MCF 10A (cell line): ENCODE measurements at regions not wholly inside any gene's neighbourhood (a gene's known extent, or its start where the extent isn't known, plus 50 kb on each side); places are given as distances from the start of the nearest gene placed in this dataset.

ENCODE experiments used
- BruUV-seq: library from RNA; stranded (reverse); fragments of 400-500 nt; replicated peaks from 2 replicates; lab custom pipeline; 2021; lab: Mats Ljungman, UMichigan
- CTCF ChIA-PET: fragments of 300-600 bp; sonication (Branson Sonifier 250); formaldehyde crosslinking; extraction: SDS; loops from one replicate; lab custom pipeline; 2021; ENCODE audit warnings: antibody characterized with exemption, inconsistent platforms; lab: Yijun Ruan, JAX
- POLR2A ChIA-PET: fragments of 300-600, 350-650 bp; sonication (Branson Sonifier 250); formaldehyde crosslinking; extraction: SDS; loops from one replicate; lab custom pipeline; 2020; ENCODE audit warnings: antibody characterized with exemption, inconsistent platforms; lab: Yijun Ruan, JAX
- DNase-seq: peaks from one replicate; pipeline ENCODE4 v3.0.0-alpha.2; 2018; ENCODE audit not compliant: unreplicated experiment
- H3K27ac Mint-ChIP-seq: one replicate; pipeline ENCODE4 v1.8.0; 2022; ENCODE audit warnings: mild to moderate bottlenecking, low read depth, mixed read lengths; ENCODE audit not compliant: unreplicated experiment
- H3K27me3 Mint-ChIP-seq: one replicate; pipeline ENCODE4 v1.8.0; 2022; ENCODE audit warnings: mixed read lengths; ENCODE audit not compliant: insufficient read depth, unreplicated experiment
- H3K36me3 Mint-ChIP-seq: one replicate; pipeline ENCODE4 v1.8.0; 2022; ENCODE audit warnings: mild to moderate bottlenecking, moderate library complexity, mixed read lengths; ENCODE audit not compliant: insufficient read depth, unreplicated experiment
- H3K4me1 Mint-ChIP-seq: one replicate; pipeline ENCODE4 v1.8.0; 2022; ENCODE audit warnings: mixed read lengths; ENCODE audit not compliant: insufficient read depth, unreplicated experiment
- H3K4me3 Mint-ChIP-seq: one replicate; pipeline ENCODE4 v1.8.0; 2022; ENCODE audit warnings: mild to moderate bottlenecking, moderate library complexity, mixed read lengths; ENCODE audit not compliant: unreplicated experiment
- H3K9me3 Mint-ChIP-seq: one replicate; pipeline ENCODE4 v1.8.0; 2022; ENCODE audit warnings: mixed read lengths; ENCODE audit not compliant: unreplicated experiment
- intact Hi-C: fragments of 100-400 bp; cut with micrococcal nuclease; formaldehyde crosslinking; loops from 2 replicates; pipeline ENCODE4 v1.14.1; 2022
- TF ChIP-seq, protein P1 (sequence below): fragments of 200-600 bp; IDR thresholded peaks from one replicate; pipeline ENCODE4 v1.8.0; 2022; ENCODE audit warnings: antibody characterized with exemption, mild to moderate bottlenecking; ENCODE audit not compliant: unreplicated experiment

DNA sequence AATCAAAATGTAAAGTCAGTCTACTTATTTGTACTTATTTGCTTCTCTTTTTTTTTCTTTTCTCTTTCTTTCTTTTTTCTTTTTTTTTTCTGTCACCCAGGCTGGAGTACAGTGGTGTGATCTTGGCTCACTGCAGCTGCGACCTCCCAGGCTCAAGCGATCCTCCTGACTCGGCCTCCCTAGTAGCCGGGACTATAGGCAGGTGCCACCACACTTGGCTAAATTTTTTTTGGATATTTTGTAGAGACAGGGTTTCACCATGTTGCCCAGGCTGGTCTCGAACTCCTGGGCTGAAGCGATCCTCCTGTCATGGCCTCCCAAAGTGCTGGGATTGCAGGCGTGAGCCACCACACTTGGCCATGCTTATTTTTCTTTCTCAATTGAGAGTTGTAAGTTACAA is 98.8 kb upstream of the ZBTB40 start:
- POLR2A ChIA-PET: no interaction called here
- CTCF ChIA-PET: interaction anchor here (0.6 kb wide), 1 partner anchor 322 kb away, joined by 3 read pairs; no protein-coding TSS in a partner anchor
- intact Hi-C loops: no loop called here
- BruUV-seq: no TSS peak
- H3K27ac Mint-ChIP-seq: no peak overlapping the region
- no peaks in the 10 kb centered on the region for H3K36me3 Mint-ChIP-seq
- DNase-seq: no peak
- no peak overlapping the region for H3K4me3 Mint-ChIP-seq
- TF ChIP-seq, protein P1, sequence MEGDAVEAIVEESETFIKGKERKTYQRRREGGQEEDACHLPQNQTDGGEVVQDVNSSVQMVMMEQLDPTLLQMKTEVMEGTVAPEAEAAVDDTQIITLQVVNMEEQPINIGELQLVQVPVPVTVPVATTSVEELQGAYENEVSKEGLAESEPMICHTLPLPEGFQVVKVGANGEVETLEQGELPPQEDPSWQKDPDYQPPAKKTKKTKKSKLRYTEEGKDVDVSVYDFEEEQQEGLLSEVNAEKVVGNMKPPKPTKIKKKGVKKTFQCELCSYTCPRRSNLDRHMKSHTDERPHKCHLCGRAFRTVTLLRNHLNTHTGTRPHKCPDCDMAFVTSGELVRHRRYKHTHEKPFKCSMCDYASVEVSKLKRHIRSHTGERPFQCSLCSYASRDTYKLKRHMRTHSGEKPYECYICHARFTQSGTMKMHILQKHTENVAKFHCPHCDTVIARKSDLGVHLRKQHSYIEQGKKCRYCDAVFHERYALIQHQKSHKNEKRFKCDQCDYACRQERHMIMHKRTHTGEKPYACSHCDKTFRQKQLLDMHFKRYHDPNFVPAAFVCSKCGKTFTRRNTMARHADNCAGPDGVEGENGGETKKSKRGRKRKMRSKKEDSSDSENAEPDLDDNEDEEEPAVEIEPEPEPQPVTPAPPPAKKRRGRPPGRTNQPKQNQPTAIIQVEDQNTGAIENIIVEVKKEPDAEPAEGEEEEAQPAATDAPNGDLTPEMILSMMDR: no peak
- H3K9me3 Mint-ChIP-seq: no peaks in the 10 kb centered on the region
- no peaks in the 10 kb centered on the region for H3K4me1 Mint-ChIP-seq
- H3K27me3 Mint-ChIP-seq: peaks cover 66% of the 10 kb centered on the region

DNA sequence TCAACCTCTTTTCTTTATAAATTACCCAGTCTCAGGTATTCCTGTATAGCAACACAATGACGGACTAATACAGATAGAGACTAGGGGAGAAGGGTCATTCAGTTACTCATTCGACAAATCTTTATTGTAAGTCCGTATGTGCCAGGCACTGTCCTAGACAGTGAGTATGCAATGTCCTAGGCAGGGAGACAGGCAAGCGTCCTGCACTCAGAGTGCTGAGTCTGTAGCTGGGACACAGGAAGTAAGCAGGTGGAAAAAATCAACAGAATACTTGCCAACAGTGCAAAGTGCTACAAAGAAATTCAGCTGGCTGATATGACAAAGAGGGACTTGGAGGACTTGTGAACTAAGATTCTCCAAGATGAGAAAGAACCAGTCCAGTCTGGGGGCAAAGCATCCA is 92.2 kb upstream of the ZBTB40 start:
- POLR2A ChIA-PET: no interaction called here

DNA sequence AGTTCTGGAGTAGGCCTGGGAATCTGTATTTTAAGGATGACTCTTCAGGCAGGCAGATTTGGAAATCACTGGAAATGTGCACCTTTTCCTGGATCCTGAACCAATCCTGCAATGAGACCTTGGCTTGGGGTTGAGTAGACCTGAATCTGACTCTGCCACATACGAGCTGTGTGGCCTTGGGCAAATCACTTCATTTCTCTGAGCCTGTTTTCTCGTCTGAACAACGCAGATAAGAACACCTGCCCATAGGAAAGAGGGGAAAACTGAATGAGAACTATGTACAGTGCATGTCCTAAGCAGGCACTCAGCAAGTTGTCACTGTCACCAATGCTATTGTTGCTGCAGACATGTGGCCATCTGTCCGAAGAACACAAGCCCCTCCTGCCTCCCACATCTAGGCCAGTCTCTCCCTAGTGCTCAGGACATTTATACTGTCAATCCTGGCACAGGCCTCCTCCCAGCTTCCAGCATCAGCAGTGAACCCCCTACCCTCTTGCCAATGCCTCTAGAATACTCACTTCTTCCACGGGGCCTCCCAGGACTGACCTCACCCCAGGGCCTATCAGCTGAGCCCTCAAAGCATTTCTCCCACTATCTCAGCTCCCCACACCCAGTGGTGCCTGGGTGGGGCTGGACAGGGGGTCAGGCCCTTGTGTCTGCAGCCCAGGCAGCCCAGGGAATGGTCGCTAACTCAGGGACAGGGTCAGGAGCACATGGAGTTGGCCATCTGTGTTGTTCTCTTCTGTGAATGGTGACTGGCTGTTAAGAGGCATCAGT is 88.8 kb upstream of the ZBTB40 start:
- ChIA-PET CTCF (interaction anchor here (0.9 kb wide), 1 partner anchor 12 kb away, joined by 3 read pairs; no protein-coding TSS in a partner anchor), POLR2A (no interaction called here)
- H3K27ac Mint-ChIP-seq: no peak overlapping the region
- no peaks in the 10 kb centered on the region for H3K4me1 Mint-ChIP-seq
- H3K36me3 Mint-ChIP-seq: no peaks in the 10 kb centered on the region
- intact Hi-C loops: no loop called here
- H3K9me3 Mint-ChIP-seq: no peaks in the 10 kb centered on the region
- no peak overlapping the region for H3K4me3 Mint-ChIP-seq
- no peak for DNase-seq
- H3K27me3 Mint-ChIP-seq: peaks cover 86% of the 10 kb centered on the region
- BruUV-seq: no TSS peak
- TF ChIP-seq, protein P1: no peak

More for the DNA sequence above, 92.2 kb upstream of the ZBTB40 start:
- Mint-ChIP-seq H3K4me3 (no peak overlapping the region), H3K27me3 (peaks cover 69% of the 10 kb centered on the region), H3K9me3 (no peaks in the 10 kb centered on the region), H3K27ac (no peak overlapping the region), H3K4me1 (no peaks in the 10 kb centered on the region), H3K36me3 (no peaks in the 10 kb centered on the region)
- CTCF ChIA-PET: interaction anchor here (0.6 to 0.7 kb wide), 2 partner anchors 278 to 604 kb away, joined by 4 read pairs; no protein-coding TSS in a partner anchor
- intact Hi-C loops: no loop called here
- BruUV-seq: no TSS peak
- TF ChIP-seq, protein P1: no peak
- no peak for DNase-seq

DNA sequence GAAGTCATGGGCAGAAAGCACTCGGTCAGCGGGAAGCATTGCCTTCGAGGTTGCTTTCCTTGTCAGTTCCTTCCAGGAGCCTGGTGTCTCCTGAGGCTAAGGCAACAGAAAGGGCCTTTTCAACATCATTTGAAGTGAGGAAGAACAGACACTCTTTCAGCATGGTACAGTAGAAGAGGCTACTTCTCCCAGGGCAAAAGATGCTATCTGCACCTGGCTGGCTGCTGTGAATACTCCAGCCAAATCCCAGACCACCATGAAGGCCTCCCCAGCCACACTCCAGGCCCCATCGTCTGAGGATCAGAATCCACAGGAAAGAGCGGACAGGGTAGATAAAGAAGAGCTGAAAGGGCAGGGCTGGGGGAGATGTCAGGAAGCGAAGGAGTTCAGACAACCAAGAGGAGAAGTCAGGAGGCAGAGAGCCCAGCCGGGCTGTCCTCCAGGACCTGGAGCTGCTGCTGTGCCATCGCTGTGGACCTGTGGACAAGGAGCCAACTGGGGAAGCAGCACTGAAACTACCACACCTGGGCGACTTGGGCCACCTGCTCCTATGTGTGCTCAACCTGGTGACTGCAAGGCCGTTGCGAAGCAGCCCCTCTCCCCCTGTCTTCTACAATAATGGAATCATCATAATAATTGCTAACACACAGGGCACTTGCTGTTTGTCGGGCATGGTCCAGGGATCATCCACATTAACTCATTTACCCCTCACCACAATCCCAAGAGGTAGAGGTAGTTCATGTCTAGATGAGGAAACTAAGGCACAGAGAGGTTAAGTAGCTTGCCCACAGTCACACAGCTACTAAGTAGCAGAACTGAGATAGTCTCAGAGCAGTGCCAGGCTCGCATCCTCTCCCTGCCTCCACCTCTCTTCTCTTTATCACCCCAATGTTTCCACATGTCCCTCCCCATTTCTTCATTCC is 88.0 kb upstream of the ZBTB40 start:
- Mint-ChIP-seq H3K36me3 (no peaks in the 10 kb centered on the region), H3K4me3 (no peak overlapping the region), H3K9me3 (no peaks in the 10 kb centered on the region), H3K27me3 (peaks cover 86% of the 10 kb centered on the region), H3K27ac (no peak overlapping the region), H3K4me1 (no peaks in the 10 kb centered on the region)
- ChIA-PET POLR2A (no interaction called here), CTCF (no interaction called here)
- TF ChIP-seq, protein P1: no peak
- DNase-seq: no peak
- intact Hi-C loops: no loop called here
- no TSS peak for BruUV-seq
